SW 1271 (cell line): ENCODE measurements at regions not wholly inside any gene's neighbourhood (a gene's known extent, or its start where the extent isn't known, plus 50 kb on each side); places are given as distances from the start of the nearest gene placed in this dataset.
A peak's percentile ranks its signal among the peaks of the same experiment; 100 is the strongest.

ENCODE experiments used
- DNase-seq, 2 experiments: peaks; one replicate each; lab custom pipeline; 2025; lab: John Stamatoyannopoulos, UW

DNA sequence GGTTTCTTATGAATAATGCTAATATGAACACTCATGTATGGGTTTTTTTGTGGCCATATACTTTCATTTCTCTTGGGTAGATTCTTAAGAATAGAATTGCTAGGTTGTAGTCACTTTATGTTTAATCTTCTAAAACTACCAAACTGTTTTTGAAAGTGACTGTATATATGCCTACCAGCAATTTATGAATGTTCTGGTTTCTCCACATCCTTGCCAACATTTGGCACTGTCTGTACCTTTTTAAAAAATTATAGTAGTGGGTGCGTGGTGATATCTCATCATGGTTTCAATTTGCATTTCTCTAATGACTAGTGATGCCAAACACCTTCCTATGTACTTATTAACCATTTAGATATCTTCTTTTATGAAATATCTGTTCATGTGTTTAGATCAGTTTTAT, 110.6 kb upstream of the RIOK3 start:
- DNase-seq = no peak

DNA sequence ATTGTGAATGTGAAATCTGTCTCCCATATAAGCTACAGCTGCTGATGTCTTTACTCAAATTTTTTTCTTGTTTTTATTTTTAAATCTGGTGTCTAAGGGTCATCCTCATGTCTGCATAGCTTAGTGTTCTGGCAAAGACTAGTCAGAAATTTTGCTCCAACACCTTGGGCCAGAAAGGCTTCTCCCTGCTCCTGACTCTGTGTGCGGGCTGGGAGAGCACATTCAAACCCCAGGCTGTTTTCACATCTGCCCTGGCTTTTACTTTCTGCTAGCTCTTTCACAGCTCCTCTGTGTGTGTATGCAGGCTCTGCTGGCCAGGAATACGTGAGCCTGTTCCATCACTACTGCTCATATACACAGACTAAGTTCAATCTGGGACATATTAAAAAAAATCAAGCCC, 102.9 kb upstream of the RIOK3 start:
- DNase-seq = no peak

DNA sequence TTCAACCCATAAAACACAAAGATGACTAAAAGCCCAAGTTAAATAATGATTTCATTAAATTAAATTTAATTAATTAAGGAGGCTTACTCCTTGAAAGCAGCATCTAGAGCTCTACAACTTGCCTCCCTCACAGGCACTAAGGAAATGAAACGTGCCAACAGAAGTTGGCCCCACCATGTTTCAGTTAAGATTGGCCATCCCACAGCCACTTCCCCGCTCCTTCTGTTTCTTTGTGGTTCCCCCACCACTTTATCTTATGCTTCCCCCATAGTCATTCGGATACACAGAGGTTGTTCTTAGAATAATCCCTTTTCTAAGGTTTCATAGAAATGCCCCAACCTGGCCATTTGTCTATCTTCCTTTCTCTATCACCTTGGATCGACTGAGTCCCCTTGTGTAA, 101.6 kb upstream of the RIOK3 start:
- DNase-seq = no peak

DNA sequence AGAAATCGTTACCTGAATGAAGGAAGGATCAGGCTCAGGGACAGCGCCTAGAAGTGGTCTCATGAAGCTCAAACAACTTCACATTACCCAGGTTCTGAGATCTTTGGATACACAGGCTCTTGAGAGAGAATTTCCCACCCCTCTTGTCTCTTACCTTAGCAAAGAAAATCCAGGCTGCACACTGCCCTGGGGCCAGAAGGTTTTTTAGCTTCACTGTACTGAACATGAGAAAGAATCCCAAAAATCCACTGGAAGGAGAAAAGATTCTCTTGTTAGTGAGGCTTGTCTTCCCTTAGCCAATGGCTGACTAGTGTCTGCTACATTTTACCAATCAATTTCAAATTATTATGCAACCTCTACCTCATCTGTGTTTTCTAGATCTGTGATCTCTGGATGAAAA, 101.0 kb upstream of the RIOK3 start:
- no peak for DNase-seq

DNA sequence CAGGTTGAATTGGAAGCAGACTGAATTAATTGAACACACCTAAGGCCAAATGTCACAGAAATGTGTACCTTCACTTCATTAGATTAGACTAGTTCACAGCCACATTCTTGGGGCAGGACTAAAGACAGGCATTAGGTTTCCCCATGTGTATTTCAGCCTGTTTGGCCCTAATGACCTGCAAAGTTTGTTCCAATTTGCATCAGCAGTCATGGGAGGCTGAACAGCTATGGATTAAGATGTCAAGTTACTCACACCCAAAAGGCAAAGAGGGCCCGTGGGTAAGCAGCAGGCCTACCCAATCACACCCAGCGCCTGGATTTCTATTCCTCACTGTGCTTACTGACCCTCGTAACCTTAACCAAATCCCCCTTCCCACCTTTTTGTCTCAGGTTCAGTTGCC, 99.6 kb upstream of the RIOK3 start:
- DNase-seq = no peak

DNA sequence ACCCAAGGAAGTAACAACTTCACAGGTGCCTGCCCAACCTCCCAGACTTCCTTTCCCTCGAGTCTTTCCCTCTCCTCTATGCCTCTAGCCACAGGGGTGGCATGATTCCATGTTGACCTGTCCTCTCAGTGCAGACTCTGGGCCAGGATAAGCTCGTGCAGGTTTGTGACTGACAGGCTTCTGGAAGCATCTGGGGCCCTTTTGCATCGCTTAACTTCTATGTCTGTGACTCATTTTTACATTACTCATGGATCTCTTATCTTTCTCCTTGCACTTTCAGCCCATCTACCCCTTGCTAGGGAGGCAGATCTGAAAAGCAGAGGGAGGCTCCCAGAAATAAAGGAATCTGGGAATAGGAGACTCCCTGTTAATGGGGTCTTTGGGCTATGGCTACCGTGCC, 98.5 kb upstream of the RIOK3 start:
- no peak for DNase-seq

DNA sequence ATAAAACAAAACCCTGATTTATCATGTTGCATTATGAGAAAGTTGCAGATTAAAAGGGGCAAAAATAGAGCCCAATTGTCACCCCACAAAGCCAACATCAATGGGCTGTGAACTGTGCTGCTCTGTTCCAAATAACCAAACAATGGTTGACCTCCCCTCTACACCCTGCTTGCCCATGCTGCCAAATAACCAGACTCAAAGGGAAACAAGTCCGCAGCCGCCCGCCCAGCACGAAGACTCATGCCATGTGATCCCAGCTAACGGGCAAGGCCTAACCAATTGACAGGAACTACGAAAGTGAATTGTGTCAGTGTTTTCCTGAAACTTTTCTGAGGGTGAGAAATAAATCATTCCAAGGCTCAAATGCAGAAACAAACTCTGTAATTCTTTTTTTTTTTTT, 97.9 kb upstream of the RIOK3 start:
- DNase-seq = no peak

DNA sequence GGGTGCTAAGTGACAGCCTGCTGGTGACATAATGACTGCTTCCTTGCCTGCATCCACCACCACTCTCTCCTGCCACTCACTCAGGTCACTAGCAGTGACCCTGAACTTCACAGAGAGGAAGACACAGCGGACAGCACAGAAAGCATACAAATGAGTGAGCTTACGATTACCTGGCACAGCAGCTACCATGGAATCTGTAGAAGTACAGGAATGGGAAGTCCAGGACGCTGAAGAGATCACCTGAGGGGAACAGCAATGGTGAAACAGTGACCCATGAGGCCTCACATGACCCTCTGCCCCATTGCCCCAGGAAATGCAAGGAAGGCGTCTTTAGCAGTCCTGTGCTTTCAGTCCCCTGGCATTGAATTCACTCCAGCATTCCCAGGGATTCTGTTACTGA, 96.7 kb upstream of the RIOK3 start:
- DNase-seq = no peak

DNA sequence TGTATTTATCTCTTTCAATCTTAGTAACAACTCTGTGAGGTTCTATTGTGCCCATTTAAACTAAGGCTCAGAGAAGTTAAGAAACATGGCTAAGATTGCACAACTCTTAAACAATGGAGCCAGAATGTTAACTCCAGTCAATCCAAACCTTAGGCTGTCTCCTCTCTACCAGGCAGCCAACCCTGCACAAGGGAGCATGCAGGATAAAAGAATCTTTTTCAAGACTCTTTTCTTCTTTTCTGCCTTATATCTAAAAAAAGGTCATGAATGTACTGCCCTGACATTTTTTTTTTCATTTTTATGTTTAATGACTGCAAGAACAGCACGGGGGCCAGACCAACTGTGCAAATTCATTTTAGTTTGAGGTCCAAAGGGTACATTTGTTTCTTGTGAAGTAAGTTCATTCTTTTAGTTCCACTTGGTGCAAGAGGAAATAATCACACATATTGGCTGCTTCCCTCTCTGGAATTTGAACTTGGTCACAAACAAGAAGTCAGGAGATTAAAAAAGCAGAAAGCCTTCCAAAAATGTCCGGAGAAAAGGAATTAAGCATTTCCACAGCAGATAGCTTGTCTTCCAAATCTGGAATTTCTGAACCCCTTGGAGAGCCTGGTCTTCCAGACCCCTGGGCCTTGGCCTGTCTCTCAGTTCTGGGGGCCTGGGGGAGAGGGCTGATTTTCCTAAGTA, 96.0 kb upstream of the RIOK3 start:
- DNase-seq = no peak

DNA sequence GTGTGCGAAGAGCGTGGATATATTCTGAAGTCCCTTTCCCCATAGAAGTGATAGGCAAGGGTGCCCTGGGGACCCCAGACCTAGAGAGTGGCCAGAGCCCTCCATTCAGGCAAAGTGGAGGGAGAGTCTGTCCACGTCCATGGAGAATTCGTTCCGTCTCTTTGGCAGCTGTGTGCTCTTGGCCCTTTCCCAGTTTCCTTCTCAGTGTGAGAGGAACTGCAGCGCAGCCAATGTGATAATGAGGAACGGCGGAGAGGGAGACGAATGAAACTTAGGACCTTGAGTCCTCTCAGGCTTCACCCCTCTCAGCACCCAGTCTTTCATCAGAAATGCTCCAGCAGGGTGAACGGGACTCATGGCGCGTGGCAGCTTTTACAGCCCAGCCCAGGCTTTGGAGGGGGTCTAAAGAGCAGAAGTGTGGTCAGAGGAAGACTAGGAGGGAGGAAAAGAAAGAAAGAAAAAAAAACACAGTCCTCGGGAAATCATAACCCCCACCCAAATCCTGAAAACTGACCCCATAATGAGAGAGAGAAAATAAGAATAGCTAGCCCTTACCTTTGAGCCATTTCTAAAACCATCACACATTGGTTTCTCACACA, 95.0 kb upstream of the RIOK3 start:
- no peak for DNase-seq

DNA sequence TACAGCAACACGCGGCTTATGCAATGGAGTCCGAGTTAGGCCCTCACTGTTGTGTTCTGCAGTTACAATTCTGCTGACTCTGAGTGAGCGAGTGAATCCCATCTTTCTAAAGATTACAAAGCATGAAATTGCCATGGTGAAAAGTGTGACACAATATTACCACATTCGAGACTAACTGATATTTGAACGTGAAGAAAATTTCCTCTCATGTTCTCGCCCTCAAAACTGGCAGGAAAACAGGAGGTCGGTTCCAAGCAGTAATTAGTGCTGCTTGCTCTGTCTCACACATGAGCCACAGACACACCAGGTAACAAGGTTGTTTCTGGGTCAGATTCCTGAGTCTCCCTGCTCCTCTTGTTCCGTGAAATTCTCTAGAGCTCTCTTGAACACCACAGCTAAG, 93.7 kb upstream of the RIOK3 start:
- no peak for DNase-seq

DNA sequence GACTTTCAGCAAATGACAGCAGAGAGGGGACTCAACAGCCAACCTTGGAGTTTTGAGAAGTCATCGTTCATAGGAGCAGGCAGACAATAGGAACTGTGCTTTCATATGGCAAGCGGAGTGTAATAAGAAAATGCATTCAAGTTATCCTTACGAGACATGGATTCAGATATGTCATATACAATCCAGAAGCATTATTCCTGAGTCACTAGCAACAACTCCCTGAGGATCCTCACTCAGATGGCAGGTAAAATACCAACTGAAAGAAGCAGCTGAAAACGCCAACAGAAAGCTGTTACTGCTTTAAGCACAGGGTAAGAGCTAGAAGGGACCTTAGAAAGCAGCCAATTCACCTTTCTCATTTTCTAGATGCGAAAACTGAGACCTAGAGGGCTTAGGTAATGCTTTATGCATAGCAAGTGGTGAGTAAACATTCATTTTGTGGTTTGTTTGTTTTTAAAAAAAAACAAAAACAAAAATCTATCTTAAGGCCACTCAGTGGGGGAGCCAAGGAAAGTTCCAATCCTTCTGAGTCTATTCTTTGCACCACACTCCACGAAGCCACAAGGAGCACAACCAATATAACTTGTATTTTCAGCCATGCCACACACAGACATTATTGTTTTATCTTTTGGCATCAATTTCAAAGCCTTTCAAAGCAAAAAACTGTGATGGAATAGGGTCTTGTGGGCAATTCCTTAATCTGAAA, 89.1 kb upstream of the RIOK3 start:
- no peak for DNase-seq

DNA sequence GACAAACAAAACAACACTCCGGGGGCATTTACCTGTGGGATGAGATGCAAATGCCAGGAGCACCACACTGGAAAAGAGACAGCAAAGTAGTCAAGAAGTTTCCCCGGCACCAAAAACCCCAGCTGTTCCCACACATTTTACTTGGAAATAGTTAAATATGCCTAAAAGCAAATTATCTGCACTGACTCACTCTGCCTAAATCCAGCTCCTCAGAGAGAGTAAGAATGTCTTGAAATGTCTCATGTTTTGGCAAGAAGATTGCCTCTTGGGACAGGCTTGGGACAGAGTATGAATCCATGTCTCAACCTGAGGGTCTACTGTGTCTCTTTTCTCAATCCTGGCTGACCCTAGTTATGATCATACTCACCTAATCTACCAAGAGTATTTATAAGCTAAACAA, 87.5 kb upstream of the RIOK3 start:
- DNase-seq = no peak

DNA sequence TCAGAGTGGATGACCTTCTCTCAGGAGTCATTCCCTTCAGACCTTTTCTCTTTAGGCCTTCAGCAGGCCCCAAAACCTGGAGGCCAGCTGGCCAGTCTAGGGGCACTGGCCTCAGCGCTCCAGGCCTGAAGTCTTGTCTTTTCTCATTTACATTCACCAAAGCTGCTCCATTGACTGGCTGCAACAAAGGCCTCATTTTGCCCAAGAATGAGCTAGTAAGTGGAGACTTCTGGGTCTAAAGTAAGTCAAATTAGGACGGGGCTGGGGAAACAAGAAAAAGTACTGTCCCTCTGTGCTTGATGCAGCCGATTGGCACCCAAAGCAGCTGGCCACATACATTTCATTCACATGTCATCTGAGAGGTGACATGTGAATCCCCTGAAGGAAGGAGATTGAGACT, 83.8 kb upstream of the RIOK3 start:
- no peak for DNase-seq

DNA sequence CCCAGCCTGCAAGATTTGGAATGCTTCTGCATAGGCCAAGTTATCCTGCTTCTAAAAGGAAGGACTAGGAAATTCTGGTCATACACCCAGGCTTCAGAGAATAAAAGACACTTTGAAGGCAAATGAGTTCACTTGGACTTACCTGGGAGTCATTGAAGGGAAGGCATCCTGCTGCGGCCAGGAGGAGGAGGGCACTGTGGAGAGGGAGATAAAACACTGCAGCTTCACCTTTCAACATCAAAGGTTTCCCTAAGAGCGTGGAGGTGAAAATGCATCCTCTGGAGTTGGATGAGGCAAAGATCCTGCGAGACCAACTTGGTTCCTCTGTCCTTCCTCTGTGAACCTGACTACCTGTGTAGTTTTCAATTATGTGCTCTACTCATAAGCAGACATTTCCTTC, 79.5 kb upstream of the RIOK3 start:
- no peak for DNase-seq

DNA sequence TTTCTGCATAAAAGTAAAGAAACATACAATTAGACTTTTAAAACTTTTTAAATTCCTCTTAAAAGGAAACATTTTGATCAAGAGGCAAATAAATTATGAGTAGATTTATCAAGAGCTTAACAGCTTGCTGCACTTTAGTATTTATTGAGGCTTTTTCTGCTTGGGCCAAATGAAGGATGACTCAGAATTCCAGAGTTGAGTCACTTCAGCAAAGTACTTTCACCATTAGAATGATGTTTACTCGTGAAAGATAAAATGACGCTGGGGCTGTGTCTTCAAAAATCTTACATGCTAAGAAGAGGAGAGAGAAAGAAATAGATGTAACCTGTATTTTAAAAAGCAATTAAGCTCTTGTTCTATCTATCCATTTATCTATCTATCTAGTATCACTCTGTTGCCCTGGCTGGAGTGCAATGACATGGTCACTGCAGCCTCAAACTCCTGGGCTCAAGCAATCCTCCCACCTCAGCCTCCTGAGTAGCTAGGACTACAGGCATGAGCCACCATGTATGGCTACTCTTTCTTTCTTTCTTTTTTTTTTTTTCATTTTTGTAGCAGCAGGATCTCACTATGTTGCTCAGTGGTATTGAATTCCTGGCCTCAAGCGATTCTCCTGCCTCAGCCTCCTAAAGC, 75.3 kb upstream of the RIOK3 start:
- peak in 1 of 2 experiments; percentile 61 for DNase-seq

DNA sequence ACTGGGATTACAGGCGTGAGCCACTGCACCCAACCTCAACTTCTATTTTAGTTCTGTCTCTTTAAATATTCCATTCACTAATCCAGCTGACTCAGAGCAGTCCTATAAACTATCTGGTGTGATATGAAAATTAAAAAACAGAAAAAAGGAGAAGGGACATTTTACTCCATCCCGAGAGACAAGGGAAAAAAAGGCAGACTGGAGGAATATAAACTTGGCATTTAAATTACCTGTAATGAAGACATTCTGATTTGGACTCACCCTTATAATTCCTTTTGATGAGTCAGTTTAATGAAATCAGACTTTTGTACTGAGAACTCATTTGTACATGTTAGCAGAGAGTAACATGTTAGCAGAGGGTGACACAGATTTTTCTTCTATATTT, 74.8 kb upstream of the RIOK3 start:
- peak in 1 of 2 experiments; percentile 21 for DNase-seq

DNA sequence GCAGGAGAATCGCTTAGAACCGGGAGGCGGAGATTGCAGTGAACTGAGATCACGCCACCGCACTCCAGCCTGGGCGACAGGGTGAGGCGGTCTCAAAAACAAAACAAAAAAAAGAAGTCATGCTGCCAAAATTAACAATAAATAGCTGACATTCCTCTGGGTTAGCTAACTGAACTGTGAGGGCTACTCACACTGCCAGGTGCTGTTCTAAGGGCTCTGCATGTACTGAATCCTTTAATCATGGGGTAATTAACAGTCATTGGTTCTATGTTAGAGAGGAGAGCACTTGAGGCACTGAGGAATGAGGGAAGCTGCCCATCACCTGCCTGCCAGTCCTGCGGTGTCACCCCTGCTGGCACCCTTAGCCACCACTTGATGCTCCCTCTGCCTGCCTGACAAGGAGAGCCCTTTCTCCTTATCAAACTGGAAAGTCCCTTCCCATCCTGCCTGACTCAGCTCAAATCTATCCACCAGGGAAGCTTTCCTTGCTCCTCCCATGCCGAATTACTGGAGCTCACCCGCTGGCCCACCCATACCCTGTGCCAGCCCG, 73.0 kb upstream of the RIOK3 start:
- peak; percentile 35 to 86 for DNase-seq

DNA sequence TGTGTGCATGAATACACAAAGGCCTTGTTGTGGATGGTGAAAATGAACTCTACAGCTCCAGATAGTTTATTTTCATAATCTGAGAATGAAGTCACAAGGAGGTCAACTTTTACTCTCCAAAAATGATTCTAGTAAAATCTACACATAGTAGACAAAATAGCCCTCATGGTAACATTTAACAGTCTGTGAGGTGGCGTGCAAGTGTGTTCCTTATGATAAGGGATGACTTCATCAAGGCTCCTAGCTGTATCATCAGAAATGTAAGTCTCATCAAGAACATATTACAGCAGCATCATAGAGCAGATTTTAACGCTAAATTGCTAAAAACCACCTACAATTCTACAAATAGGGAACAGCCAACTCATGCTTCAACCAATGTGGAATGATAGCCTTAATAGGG, 72.3 kb upstream of the RIOK3 start:
- DNase-seq = no peak

DNA sequence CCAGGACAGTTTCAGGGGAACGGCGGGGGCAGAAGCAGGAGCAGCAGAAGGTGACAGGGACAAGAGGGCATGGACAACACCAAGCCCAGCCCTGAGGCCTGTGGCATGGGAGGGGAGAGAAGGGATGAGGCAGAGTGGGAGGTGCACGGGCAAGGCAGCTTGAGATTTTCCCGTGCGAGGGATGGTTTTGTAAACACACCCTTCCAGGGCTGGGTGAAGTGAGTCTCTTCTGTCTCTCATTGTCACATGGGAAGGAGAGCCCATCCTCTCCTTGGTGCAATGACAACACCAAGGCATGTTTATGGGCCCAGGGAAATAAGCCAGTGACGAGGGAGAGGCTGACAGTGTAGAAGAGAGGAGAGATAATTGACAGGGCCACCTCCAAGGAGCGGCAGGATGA, 69.6 kb upstream of the RIOK3 start:
- no peak for DNase-seq

DNA sequence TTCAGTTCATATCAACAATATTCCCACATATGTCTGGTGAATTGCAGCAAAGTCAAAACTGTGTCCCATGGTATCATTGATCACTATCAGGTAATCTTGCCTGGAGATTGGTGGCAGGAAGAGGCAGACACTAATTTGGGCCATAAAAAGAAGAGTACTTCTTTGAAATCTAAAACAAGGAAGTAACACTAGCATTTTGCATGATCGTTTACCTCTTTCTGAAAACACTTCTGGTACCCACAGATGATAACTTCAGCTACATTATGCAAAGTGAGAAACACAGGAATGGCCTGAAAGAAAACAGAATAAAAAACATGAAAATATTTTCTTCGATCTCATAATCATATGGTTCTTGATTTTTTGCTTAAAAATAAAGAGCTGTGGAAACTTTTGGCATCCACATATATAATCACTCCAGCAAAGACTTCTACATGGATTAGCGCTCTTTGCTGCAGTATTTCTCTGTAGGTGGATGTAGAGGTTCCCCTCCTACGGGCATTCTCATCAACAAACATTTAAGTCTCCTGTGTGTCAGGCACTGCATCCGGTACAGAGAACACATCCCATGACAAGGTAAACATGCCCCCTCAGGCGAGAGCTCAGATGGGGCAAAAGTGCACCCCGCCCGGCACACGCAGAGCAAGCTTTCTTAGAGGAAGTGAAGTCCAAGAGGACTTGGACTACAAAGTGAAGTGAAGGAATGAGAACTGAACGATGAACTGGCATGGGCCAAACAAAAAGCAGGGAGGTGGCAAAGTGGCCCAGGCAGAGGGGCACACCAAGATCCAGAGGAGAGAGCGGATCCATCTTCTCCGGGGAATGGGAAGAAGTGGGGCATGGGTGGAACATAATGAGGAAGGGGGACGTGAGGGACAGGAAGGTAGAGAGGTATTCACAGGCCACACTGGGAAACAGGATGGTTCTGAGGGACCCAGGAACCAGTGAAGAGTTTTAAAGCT, 68.0 kb upstream of the RIOK3 start:
- no peak for DNase-seq

DNA sequence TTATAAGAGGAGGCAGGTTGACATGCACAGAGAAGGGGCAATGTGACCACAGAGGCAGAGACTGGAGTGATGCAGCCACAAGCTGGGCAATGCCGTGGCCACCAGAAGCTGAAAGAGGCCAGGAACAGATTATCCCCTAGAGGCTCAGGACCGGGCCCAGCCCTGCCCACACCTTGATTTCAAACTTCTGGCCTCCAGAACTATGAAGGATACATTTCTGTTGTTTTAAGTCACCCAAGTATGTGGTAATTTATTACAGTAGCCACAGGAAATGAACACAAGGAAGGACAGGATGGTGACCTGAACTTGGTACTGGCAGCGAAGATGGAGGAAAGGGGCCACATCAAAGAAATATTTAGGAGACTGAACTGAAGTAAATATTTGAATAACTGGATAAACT, 66.8 kb upstream of the RIOK3 start:
- peak in 1 of 2 experiments; percentile 9 for DNase-seq
